HepG2 (cell line): ENCODE measurements at regions not wholly inside any gene's neighbourhood (a gene's known extent, or its start where the extent isn't known, plus 50 kb on each side); places are given as distances from the start of the nearest gene placed in this dataset.

Experiments used
- ATAC-seq: fragments of 200-7000 bp; cut with Tn5 transposase; 3 replicates; pipeline ENCODE4 v1.9.1; 2020; ENCODE audit warnings: mild to moderate bottlenecking, moderate library complexity
- BruUV-seq: library from RNA; stranded (reverse); fragments of 400-500 nt; replicated peaks from 2 replicates; lab custom pipeline; 2021; lab: Mats Ljungman, UMichigan
- CTCF ChIA-PET: fragments of 300-600 bp; formaldehyde crosslinking; extraction: SDS; loops from one replicate; lab custom pipeline; 2021; ENCODE audit warnings: low total read pairs, inconsistent platforms, low intra/inter-chr PET ratio; lab: Yijun Ruan, JAX
- POLR2A ChIA-PET: fragments of 350-600 bp; sonication (Branson Sonifier 250); formaldehyde crosslinking; loops from one replicate; lab custom pipeline; 2020; ENCODE audit warnings: antibody characterized with exemption, inconsistent platforms; lab: Yijun Ruan, JAX
- DNase-seq: peaks from one replicate; pipeline ENCODE4 v3.0.0-alpha.2; 2015; ENCODE audit warnings: low spot score
- FAIRE-seq: peaks from 3 replicates; lab custom pipeline; 2011; peaks lifted over from hg19 to GRCh38; lab: Jason Lieb, UNC
- H2AFZ ChIP-seq: one replicate; pipeline ENCODE4 v1.6.1; 2011; ENCODE audit warnings: low read length, inconsistent platforms
- H3K27ac ChIP-seq: fragments of 300-600 bp; 3 replicates; pipeline ENCODE4 v1.8.0; 2011; ENCODE audit warnings: mixed run types, mild to moderate bottlenecking, mixed read lengths, low read length, inconsistent platforms; ENCODE audit not compliant: insufficient read depth; ENCODE audit errors: extremely low read length
- H3K27me3 ChIP-seq, 2 experiments: fragments of 200-600 bp in 1 of 2; 2 replicates in 1 of 2; 3 replicates in 1 of 2; pipeline versions ENCODE4 v1.6.0 to v1.8.0; 2011; ENCODE audit warnings: low read length in 2 of 2, mild to moderate bottlenecking in 2 of 2, moderate library complexity in 2 of 2, inconsistent platforms in 1 of 2; ENCODE audit not compliant: insufficient read depth in 2 of 2, control insufficient read depth in 1 of 2
- H3K36me3 ChIP-seq, 2 experiments: fragments of 200-600 bp in 1 of 2; replicated peaks in 1 of 2; 2 replicates in 1 of 2; 3 replicates in 1 of 2; pipeline versions ENCODE4 v1.5.1 to v1.8.0; 2011; ENCODE audit warnings: low read length in 2 of 2, inconsistent platforms in 1 of 2; ENCODE audit not compliant: insufficient read depth in 2 of 2, control insufficient read depth in 1 of 2
- H3K4me1 ChIP-seq: 2 replicates; pipeline ENCODE4 v1.5.1; 2012; ENCODE audit warnings: low read length, inconsistent platforms; ENCODE audit not compliant: insufficient read depth
- H3K4me2 ChIP-seq: 2 replicates; pipeline ENCODE4 v1.6.0; 2011; ENCODE audit warnings: low read depth, low read length, inconsistent platforms
- H3K4me3 ChIP-seq, 3 experiments: fragments of 200-600 bp in 1 of 3; sonication (generic), shearing (Covaris generic) in 1 of 3; replicated peaks in 1 of 3; 2 replicates each; pipeline ENCODE4 v1.5.1; 2011 to 2016; ENCODE audit warnings: low read length in 3 of 3, inconsistent platforms in 2 of 3, low read depth in 2 of 3, mild to moderate bottlenecking in 2 of 3, control low read depth in 1 of 3, mixed read lengths in 1 of 3; ENCODE audit not compliant: insufficient read depth in 1 of 3
- H3K79me2 ChIP-seq: one replicate; pipeline ENCODE4 v1.6.1; 2011; ENCODE audit warnings: low read length, inconsistent platforms; ENCODE audit not compliant: insufficient read depth
- H3K9ac ChIP-seq: 2 replicates; pipeline ENCODE4 v1.6.0; 2011; ENCODE audit warnings: mild to moderate bottlenecking, low read depth, low read length, inconsistent platforms; ENCODE audit not compliant: insufficient read depth
- H3K9me3 ChIP-seq: 2 replicates; pipeline ENCODE4 v1.5.1; 2012; ENCODE audit warnings: mild to moderate bottlenecking, low read length
- H4K20me1 ChIP-seq: 2 replicates; pipeline ENCODE4 v1.6.0; 2011; ENCODE audit warnings: inconsistent platforms, mild to moderate bottlenecking, low read length, moderate library complexity; ENCODE audit not compliant: insufficient read depth
- CTCF ChIP-seq: sonication (generic); formaldehyde crosslinking; IDR thresholded peaks from 2 replicates; pipeline ENCODE4 v1.5.0; 2020; ENCODE audit warnings: mild to moderate bottlenecking, missing genetic modification reagents, moderate library complexity
- EEA1 ChIP-seq: sonication (generic); formaldehyde crosslinking; IDR thresholded peaks from 2 replicates; pipeline ENCODE4 v1.5.1; 2020; ENCODE audit warnings: mild to moderate bottlenecking, missing genetic modification reagents, borderline replicate concordance
- KAT7 ChIP-seq: IDR thresholded peaks from 2 replicates; pipeline ENCODE4 v1.6.1; 2018; ENCODE audit warnings: borderline replicate concordance, missing compliant biosample characterization
- RAD21 ChIP-seq: fragments of 450-650 bp; formaldehyde crosslinking; IDR thresholded peaks from 2 replicates; pipeline ENCODE4 v1.5.0; 2020; ENCODE audit warnings: mild to moderate bottlenecking
- SMC3 ChIP-seq: IDR thresholded peaks from 2 replicates; pipeline ENCODE4 v1.6.1; 2011; ENCODE audit warnings: low read length, improper control_type of control experiment
- STAG1 ChIP-seq: sonication (generic); formaldehyde crosslinking; IDR thresholded peaks from 2 replicates; pipeline ENCODE4 v1.4.0; 2020; ENCODE audit warnings: missing genetic modification reagents
- XRCC5 ChIP-seq: fragments of 200-400 bp; formaldehyde crosslinking; optimal IDR thresholded peaks from 2 replicates; pipeline ENCODE3; 2017; ENCODE audit warnings: mild to moderate bottlenecking, low read length
- ZNF432 ChIP-seq: sonication (generic); formaldehyde crosslinking; IDR thresholded peaks from 2 replicates; pipeline ENCODE4 v1.5.0; 2020; ENCODE audit warnings: missing genetic modification reagents, mild to moderate bottlenecking, borderline replicate concordance
- ZNF589 ChIP-seq: sonication (generic); formaldehyde crosslinking; conservative IDR thresholded peaks from 2 replicates; pipeline ENCODE4 v1.8.0; 2022; ENCODE audit warnings: mild to moderate bottlenecking, moderate library complexity, missing genetic modification reagents
- ZNF614 ChIP-seq: IDR thresholded peaks from 2 replicates; pipeline ENCODE4 v1.6.1; 2018; ENCODE audit warnings: missing biosample characterization, missing genetic modification reagents, inconsistent platforms, borderline replicate concordance
- WGBS: methylation state at CpG from one replicate; pipeline ENCODE4 v1.1.6; 2017; ENCODE audit warnings: low lambda C conversion rate; 5-methylcytosine and 5-hydroxymethylcytosine counted together
- in situ Hi-C: cut with HindIII; loops from 2 replicates; pipeline ENCODE4 v1.10.0; 2017; ENCODE audit warnings: low pct_unique_long_range_greater_than_20kb; ENCODE audit not compliant: extremely low pct_ligation_motif_present
- intact Hi-C: fragments of 100-400 bp; cut with micrococcal nuclease; formaldehyde crosslinking; loops from one replicate; pipeline ENCODE4 v1.10.0; 2022; ENCODE audit not compliant: unreplicated experiment
- TF ChIP-seq, protein P1 (sequence below): sonication (generic); formaldehyde crosslinking; IDR thresholded peaks from 2 replicates; pipeline ENCODE4 v1.5.1; 2020; ENCODE audit warnings: missing genetic modification reagents, mild to moderate bottlenecking, borderline replicate concordance

- H2AFZ ChIP-seq: no peak overlapping the region
- ATAC-seq: peak; percentile 99
- no peak overlapping the region for H3K27ac ChIP-seq
- H3K4me3 ChIP-seq: no peak overlapping the region
- H3K9me3 ChIP-seq: no peaks in the 10 kb centered on the region
- H4K20me1 ChIP-seq: no peaks in the 10 kb centered on the region
- POLR2A ChIA-PET: no interaction called here
- DNase-seq: peak; percentile 58
- in situ Hi-C loops: loop anchor here (25.0 kb wide), 1 partner anchor 1757 kb away; no protein-coding TSS in a partner anchor
- no peaks in the 10 kb centered on the region for H3K4me1 ChIP-seq
- no peak for TF ChIP-seq ZNF589
- TF ChIP-seq CTCF (CRISPR knock-in tag): peak; percentile 83
- TF ChIP-seq XRCC5: peak; percentile 24
- peak; percentile 91 for TF ChIP-seq STAG1
- TF ChIP-seq EEA1: no peak
- TF ChIP-seq RAD21 (CRISPR knock-in tag): peak; percentile 64
- no peak for TF ChIP-seq KAT7
- TF ChIP-seq SMC3: peak; percentile 62; the same call in 1 of the 2 replicates
- TF ChIP-seq, protein P1, sequence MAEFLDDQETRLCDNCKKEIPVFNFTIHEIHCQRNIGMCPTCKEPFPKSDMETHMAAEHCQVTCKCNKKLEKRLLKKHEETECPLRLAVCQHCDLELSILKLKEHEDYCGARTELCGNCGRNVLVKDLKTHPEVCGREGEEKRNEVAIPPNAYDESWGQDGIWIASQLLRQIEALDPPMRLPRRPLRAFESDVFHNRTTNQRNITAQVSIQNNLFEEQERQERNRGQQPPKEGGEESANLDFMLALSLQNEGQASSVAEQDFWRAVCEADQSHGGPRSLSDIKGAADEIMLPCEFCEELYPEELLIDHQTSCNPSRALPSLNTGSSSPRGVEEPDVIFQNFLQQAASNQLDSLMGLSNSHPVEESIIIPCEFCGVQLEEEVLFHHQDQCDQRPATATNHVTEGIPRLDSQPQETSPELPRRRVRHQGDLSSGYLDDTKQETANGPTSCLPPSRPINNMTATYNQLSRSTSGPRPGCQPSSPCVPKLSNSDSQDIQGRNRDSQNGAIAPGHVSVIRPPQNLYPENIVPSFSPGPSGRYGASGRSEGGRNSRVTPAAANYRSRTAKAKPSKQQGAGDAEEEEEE: no peak
- TF ChIP-seq ZNF432 (CRISPR knock-in tag): no peak
- TF ChIP-seq ZNF614 (CRISPR knock-in tag): no peak
- TF ChIP-seq, all 625 proteins: peak for 5
- H3K36me3 ChIP-seq: no peaks in the 10 kb centered on the region
- H3K79me2 ChIP-seq: no peaks in the 10 kb centered on the region
- intact Hi-C loops: loop anchor here (2.0 to 5.0 kb wide), 2 partner anchors 302 to 1937 kb away; no protein-coding TSS in a partner anchor
- 10% methylated on average over 7 of the region's 7 CpGs for WGBS
- H3K9ac ChIP-seq: no peak overlapping the region
- no peak overlapping the region for H3K4me2 ChIP-seq
- FAIRE-seq: peak; percentile 54
- no peaks in the 10 kb centered on the region for H3K27me3 ChIP-seq
- CTCF ChIA-PET: interaction anchor here (1.2 kb wide), 1 partner anchor 302 kb away, joined by 3 read pairs; no protein-coding TSS in a partner anchor
- no TSS peak for BruUV-seq
These were observed 312.2 kb downstream of the LRATD1 start for GRCh38 chr2:14944562-14945346.
